ENCODE measurements at regions not wholly inside any gene's neighbourhood (a gene's known extent, or its start where the extent isn't known, plus 50 kb on each side); places are given as distances from the start of the nearest gene placed in this dataset.

DNA sequence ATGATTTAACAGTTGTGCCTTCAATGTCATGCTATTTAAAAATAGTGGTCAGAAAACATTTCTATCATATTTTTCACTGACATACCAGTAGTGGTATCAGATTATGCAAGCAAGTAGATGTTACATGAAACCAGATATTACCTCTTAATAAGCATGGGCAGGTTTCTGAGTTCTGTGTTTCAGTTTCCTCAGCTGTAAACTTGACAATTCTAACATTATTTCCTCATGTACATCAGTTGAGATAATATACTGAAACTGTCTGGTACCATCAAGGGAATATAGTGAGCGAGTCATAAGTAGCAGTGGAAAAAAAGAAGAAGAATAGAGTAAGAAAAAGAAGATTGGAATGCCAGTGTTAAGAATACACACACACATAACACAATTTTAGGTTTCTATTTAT is 477.9 kb upstream of the MANEA start:
- TF ChIP-seq POLR2AphosphoS5 (IDR thresholded peaks at IDR 0.05; ENCODE audit: low read depth, low read length) = no peak
- no peak for TF ChIP-seq FOXP2 (optimal IDR thresholded peaks at IDR 0.05; ENCODE audit: borderline replicate concordance, extremely low read depth, extremely low read length, insufficient read depth)
- TF ChIP-seq, protein P1, sequence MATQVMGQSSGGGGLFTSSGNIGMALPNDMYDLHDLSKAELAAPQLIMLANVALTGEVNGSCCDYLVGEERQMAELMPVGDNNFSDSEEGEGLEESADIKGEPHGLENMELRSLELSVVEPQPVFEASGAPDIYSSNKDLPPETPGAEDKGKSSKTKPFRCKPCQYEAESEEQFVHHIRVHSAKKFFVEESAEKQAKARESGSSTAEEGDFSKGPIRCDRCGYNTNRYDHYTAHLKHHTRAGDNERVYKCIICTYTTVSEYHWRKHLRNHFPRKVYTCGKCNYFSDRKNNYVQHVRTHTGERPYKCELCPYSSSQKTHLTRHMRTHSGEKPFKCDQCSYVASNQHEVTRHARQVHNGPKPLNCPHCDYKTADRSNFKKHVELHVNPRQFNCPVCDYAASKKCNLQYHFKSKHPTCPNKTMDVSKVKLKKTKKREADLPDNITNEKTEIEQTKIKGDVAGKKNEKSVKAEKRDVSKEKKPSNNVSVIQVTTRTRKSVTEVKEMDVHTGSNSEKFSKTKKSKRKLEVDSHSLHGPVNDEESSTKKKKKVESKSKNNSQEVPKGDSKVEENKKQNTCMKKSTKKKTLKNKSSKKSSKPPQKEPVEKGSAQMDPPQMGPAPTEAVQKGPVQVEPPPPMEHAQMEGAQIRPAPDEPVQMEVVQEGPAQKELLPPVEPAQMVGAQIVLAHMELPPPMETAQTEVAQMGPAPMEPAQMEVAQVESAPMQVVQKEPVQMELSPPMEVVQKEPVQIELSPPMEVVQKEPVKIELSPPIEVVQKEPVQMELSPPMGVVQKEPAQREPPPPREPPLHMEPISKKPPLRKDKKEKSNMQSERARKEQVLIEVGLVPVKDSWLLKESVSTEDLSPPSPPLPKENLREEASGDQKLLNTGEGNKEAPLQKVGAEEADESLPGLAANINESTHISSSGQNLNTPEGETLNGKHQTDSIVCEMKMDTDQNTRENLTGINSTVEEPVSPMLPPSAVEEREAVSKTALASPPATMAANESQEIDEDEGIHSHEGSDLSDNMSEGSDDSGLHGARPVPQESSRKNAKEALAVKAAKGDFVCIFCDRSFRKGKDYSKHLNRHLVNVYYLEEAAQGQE (IDR thresholded peaks at IDR 0.05; ENCODE audit: insufficient read depth in 1 of 2, low read depth in 2 of 2, low read length in 2 of 2) = no peak
- TF ChIP-seq TAF1 (IDR thresholded peaks at IDR 0.05; ENCODE audit: borderline replicate concordance, insufficient read depth, low read length) = no peak
- no peak for TF ChIP-seq SIN3A (IDR thresholded peaks at IDR 0.05; ENCODE audit: borderline replicate concordance, insufficient read depth, low read length)
